Breast epithelium (tissue), 3 donors: ENCODE measurements at regions not wholly inside any gene's neighbourhood (a gene's known extent, or its start where the extent isn't known, plus 50 kb on each side); places are given as distances from the start of the nearest gene placed in this dataset.

Experiments used
- CTCF ChIP-seq, 3 donors: fragments of 450-650 bp; IDR thresholded peaks; one replicate each; pipeline ENCODE4 v1.5.1; 2016 to 2017; ENCODE audit warnings: antibody characterized with exemption in 3 of 3, mild to moderate bottlenecking in 3 of 3, moderate library complexity in 3 of 3
- POLR2A ChIP-seq: fragments of 450-650 bp; IDR thresholded peaks from one replicate; pipeline ENCODE4 v1.6.1; 2016; ENCODE audit warnings: antibody characterized with exemption, mild to moderate bottlenecking, moderate library complexity
- POLR2AphosphoS5 ChIP-seq, 3 donors: sonication (generic); formaldehyde crosslinking; IDR thresholded peaks; one replicate each; pipeline ENCODE4 v1.6.1; 2017; ENCODE audit warnings: antibody characterized with exemption in 3 of 3

DNA sequence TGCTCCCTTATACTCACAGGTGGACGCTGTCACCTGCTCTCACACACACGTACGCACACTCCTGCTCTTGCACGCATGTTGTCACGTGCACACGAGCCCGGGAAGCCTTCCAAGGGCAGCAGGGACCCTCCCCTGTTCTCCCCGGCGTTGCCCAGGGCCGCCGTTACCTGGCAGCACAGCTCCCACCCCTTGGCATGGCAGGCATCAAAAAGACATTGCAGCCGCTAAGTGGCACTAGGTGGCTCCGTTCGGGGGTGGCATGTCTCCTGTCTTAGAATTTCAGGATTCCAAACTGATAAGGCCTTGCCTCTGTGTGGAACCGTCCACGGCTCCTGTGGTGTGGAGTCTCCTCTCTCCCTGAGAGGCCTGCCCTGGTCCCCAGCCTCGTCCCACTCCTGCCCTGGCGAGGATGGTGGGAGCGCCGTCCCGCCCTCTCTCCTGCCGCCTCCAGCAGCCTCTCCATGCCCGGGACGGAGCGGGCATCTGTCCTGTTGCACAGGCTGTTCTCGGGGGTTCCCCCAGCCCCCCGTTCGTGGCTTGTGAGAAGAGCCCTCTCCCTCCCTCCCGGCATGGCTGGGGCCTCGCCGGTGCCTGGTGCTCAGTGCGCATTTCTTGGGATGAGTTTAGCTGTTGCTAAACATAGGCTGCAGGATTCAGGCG is 126.7 kb upstream of the GSE1 start:
- no peak for TF ChIP-seq CTCF (IDR thresholded peaks at IDR 0.05)
- TF ChIP-seq POLR2AphosphoS5 (IDR thresholded peaks at IDR 0.05): no peak
- no peak for TF ChIP-seq POLR2A
